ENCODE measurements at regions not wholly inside any gene's neighbourhood (a gene's known extent, or its start where the extent isn't known, plus 50 kb on each side); places are given as distances from the start of the nearest gene placed in this dataset.
"Not testable (repeated sequence)": the region's sequence is repeated elsewhere in the genome, so short reads cannot be mapped to it uniquely, and the experiment has no call there.

DNA sequence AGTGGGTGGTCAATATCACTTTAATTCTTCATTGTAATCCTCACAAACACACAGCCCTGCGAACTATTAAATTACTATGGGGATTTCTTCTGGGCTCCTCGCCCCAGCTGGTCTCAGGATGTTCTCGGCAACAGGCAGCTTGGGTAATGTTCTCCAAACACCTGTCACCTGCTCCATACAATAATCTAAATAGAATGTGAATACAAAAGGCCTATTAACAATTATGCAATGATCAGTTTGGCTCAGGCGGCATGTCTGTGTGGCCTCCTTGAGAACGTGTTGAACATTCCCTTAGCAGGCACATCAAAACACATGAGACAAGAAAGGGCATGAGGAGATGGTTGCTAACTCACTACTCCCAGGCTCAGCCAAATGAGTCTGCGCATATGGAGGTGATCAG lies 158.6 kb upstream of the KBTBD8 start:
- Histone ChIP-seq H3K79me2 (ENCODE audit: insufficient read depth, low read length) (no peaks in the 10 kb centered on the region), H3K4me1 (ENCODE audit: control insufficient read depth in 1 of 2, insufficient read depth in 2 of 2, low read length in 2 of 2) (no peaks in the 10 kb centered on the region), H3K9ac (ENCODE audit: low read length) (no peak overlapping the region), H3K4me3 (replicated peaks in 1 of 2; ENCODE audit: low read depth in 1 of 2, low read length in 2 of 2) (no peak overlapping the region), H3K27me3 (ENCODE audit: insufficient read depth, low read length) (no peaks in the 10 kb centered on the region), H3K9me2 (ENCODE audit: insufficient read depth) (no peaks in the 10 kb centered on the region), H3K9me3 (ENCODE audit: control insufficient read depth in 1 of 2, insufficient read depth in 1 of 2, low read depth in 1 of 2, low read length in 2 of 2) (no peaks in the 10 kb centered on the region), H3K27ac (ENCODE audit: low read depth, low read length) (no peak overlapping the region), H3K36me3 (ENCODE audit: control insufficient read depth in 1 of 2, insufficient read depth in 2 of 2, low read length in 2 of 2) (no peaks in the 10 kb centered on the region), H2AFZ (ENCODE audit: low read depth, low read length, poor library complexity, severe bottlenecking) (no peak overlapping the region), H4K20me1 (ENCODE audit: insufficient read depth) (no peaks in the 10 kb centered on the region), H3K4me2 (ENCODE audit: low read length) (no peak overlapping the region)
- ATAC-seq = no peak
- no peak for DNase-seq (ENCODE audit: low read depth, low spot score)
- ChIA-PET RAD21 (ENCODE audit: low non-redundant PET in 1 of 2, low total read pairs in 2 of 2, uncharacterized antibody in 2 of 2, unreplicated experiment in 2 of 2) (no interaction called here), CTCF (no interaction called here), POLR2A (no interaction called here)
- BruUV-seq (replicated peaks) = no TSS peak
- TF ChIP-seq EZH2phosphoT487 (IDR thresholded peaks at IDR 0.05; ENCODE audit: borderline replicate concordance) (no peak), ZFX (IDR thresholded peaks at IDR 0.05) (no peak), RAD21 (IDR thresholded peaks at IDR 0.05; ENCODE audit: low read depth) (no peak), POLR2AphosphoS5 (IDR thresholded peaks at IDR 0.05; ENCODE audit: low read depth, low read length) (no peak)
- TF ChIP-seq, protein P1, sequence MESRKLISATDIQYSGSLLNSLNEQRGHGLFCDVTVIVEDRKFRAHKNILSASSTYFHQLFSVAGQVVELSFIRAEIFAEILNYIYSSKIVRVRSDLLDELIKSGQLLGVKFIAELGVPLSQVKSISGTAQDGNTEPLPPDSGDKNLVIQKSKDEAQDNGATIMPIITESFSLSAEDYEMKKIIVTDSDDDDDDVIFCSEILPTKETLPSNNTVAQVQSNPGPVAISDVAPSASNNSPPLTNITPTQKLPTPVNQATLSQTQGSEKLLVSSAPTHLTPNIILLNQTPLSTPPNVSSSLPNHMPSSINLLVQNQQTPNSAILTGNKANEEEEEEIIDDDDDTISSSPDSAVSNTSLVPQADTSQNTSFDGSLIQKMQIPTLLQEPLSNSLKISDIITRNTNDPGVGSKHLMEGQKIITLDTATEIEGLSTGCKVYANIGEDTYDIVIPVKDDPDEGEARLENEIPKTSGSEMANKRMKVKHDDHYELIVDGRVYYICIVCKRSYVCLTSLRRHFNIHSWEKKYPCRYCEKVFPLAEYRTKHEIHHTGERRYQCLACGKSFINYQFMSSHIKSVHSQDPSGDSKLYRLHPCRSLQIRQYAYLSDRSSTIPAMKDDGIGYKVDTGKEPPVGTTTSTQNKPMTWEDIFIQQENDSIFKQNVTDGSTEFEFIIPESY (IDR thresholded peaks at IDR 0.05; ENCODE audit: extremely low read depth, insufficient replicate concordance, low read length) = no peak
- intact Hi-C loops (cut with micrococcal nuclease) = no loop called here

DNA sequence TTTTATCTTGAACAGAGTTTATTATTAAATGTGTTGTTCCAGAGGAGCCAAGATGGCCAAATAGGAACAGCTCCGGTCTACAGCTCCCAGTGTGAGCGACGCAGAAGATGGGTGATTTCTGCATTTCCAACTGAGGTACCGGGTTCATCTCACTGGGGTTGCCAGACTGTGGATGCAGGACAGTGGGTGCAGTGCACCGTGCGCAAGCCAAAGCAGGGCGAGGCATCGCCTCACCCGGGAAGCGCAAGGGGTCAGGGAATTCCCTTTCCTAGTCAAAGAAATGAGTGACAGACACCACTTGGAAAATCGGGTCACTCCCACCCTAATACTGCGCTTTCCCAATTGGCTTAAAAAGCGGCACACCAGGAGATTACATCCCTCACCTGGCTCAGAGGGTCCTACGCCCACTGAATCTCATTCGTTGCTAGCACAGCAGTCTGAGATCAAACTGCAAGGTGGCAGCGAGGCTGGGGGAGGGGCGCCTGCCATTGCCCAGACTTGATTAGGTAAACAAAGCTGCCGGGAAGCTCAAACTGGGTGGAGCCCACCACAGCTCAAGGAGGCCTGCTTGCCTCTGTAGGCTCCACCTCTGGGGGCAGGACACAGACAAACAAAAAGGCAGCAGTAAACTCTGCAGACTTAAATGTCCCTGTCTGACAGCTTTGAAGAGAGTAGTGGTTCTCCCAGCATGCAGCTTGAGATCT lies 155.2 kb upstream of the KBTBD8 start:
- H3K4me1 ChIP-seq (ENCODE audit: control insufficient read depth in 1 of 2, insufficient read depth in 2 of 2, low read length in 2 of 2); H3K4me3 ChIP-seq (replicated peaks in 1 of 2; ENCODE audit: low read depth in 1 of 2, low read length in 2 of 2); BruUV-seq (replicated peaks); CTCF ChIA-PET; intact Hi-C loops (cut with micrococcal nuclease); POLR2A ChIA-PET; RAD21 ChIA-PET (ENCODE audit: low non-redundant PET in 1 of 2, low total read pairs in 2 of 2, uncharacterized antibody in 2 of 2, unreplicated experiment in 2 of 2); H3K79me2 ChIP-seq (ENCODE audit: insufficient read depth, low read length); H3K36me3 ChIP-seq (ENCODE audit: control insufficient read depth in 1 of 2, insufficient read depth in 2 of 2, low read length in 2 of 2); H4K20me1 ChIP-seq (ENCODE audit: insufficient read depth); H2AFZ ChIP-seq (ENCODE audit: low read depth, low read length, poor library complexity, severe bottlenecking); DNase-seq (ENCODE audit: low read depth, low spot score); H3K27me3 ChIP-seq (ENCODE audit: insufficient read depth, low read length); H3K9me3 ChIP-seq (ENCODE audit: control insufficient read depth in 1 of 2, insufficient read depth in 1 of 2, low read depth in 1 of 2, low read length in 2 of 2); ATAC-seq; H3K9me2 ChIP-seq (ENCODE audit: insufficient read depth); H3K9ac ChIP-seq (ENCODE audit: low read length); H3K4me2 ChIP-seq (ENCODE audit: low read length); H3K27ac ChIP-seq (ENCODE audit: low read depth, low read length): not testable (repeated sequence)

All from HCT116 (cell line).